SU-DHL-6 (cell line): ENCODE measurements at regions not wholly inside any gene's neighbourhood (a gene's known extent, or its start where the extent isn't known, plus 50 kb on each side); places are given as distances from the start of the nearest gene placed in this dataset.

Source experiments
- CTCF ChIP-seq: fragments of 200-600 bp; sonication (generic); IDR thresholded peaks from one replicate; pipeline ENCODE4 v1.5.1; 2017; ENCODE audit warnings: antibody characterized with exemption, mild to moderate bottlenecking, low read length, moderate library complexity; ENCODE audit not compliant: insufficient read depth, poor library complexity, severe bottlenecking
- EZH2phosphoT487 ChIP-seq: fragments of 200-600 bp; sonication (generic), shearing (Covaris generic); conservative IDR thresholded peaks from 2 replicates; pipeline ENCODE4 v1.6.1; 2018; ENCODE audit warnings: mild to moderate bottlenecking, antibody characterized with exemption, low read length, moderate library complexity, mixed read lengths

GRCh38 chr15:81531109-81531592 lies 157.1 kb upstream of the TMC3 start:
- TF ChIP-seq CTCF (no peak), EZH2phosphoT487 (no peak)
